GM19463 (cell line): ENCODE measurements at regions not wholly inside any gene's neighbourhood (a gene's known extent, or its start where the extent isn't known, plus 50 kb on each side); places are given as distances from the start of the nearest gene placed in this dataset.
"Not testable (repeated sequence)": the region's sequence is repeated elsewhere in the genome, so short reads cannot be mapped to it uniquely, and the experiment has no call there.

ENCODE experiments used
- ATAC-seq: cut with Tn5 transposase; IDR thresholded peaks from one replicate; pipeline ENCODE4 v1.9.1; 2021; ENCODE audit warnings: mild to moderate bottlenecking, moderate library complexity; ENCODE audit not compliant: unreplicated experiment

GRCh38 chr1:118473825-118474224 lies 288.8 kb upstream of the SPAG17 start:
- ATAC-seq: no peak

- not testable (repeated sequence) for ATAC-seq
Observed at GRCh38 chr1:118464460-118464859, 279.4 kb upstream of the SPAG17 start.

GRCh38 chr1:118461154-118461553 lies 276.1 kb upstream of the SPAG17 start:
- ATAC-seq: no peak

DNA sequence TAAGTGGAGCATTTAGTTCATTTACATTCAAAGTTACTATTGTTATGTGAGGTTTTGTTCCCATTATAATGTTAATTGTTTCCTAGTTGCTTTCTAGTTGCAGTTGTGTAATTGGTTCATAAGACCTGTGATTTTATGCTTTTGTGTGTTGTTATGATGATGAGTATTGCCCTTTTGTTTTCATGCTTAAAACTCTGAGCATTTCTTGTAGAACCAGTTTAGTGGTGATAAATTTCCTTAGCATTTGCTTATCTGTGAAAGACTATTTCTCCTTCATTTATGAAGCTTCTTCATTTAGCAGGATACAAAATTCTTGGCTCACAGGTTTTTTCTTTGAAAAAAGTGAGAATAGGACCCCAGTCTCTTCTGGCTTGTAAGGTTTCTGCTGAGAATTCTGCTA lies 274.8 kb upstream of the SPAG17 start:
- no peak for ATAC-seq

GRCh38 chr1:118453856-118454255 lies 268.8 kb upstream of the SPAG17 start:
- not testable (repeated sequence) for ATAC-seq

DNA sequence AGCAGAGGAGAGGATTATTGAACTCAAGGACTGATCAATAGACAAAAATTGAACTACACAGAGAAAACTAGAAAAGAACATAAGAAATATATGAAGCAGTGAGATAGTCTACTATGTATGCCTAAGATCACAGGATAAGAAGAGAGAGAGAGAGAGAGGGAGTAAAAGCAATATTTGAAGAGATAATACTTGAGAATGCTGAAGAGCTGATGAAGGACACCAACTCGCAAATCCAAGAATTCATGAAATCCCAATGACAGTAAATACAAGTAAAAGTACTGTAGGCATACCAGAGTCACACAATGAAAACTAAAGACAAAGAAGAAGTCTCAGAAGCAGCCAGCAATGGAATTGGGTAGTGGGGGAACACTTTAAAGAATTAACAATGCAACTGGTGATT lies 260.1 kb upstream of the SPAG17 start:
- no peak for ATAC-seq

GRCh38 chr1:118442214-118442613 lies 257.2 kb upstream of the SPAG17 start:
- ATAC-seq: no peak

DNA sequence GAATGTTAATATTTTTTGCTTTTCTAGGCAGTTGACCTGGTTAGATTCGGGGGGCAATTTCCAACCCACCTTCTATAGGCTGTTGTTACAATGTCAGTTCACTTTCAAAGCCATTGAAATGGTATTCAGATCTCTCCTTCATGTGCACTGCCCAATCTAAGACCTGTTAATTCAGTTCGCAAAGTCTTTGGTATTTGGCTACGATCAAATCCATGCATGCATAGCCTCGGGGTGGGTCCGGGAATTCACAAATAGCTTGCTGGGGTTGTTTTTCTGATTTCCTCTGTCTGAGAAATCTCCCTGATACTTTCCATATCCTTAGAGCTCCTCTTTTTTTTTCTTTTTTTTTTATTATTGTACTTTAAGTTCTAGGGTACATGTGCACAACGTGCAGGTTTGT lies 252.6 kb upstream of the SPAG17 start:
- ATAC-seq: no peak

- no peak for ATAC-seq
Observed at GRCh38 chr1:118429856-118430255, 244.8 kb upstream of the SPAG17 start.

DNA sequence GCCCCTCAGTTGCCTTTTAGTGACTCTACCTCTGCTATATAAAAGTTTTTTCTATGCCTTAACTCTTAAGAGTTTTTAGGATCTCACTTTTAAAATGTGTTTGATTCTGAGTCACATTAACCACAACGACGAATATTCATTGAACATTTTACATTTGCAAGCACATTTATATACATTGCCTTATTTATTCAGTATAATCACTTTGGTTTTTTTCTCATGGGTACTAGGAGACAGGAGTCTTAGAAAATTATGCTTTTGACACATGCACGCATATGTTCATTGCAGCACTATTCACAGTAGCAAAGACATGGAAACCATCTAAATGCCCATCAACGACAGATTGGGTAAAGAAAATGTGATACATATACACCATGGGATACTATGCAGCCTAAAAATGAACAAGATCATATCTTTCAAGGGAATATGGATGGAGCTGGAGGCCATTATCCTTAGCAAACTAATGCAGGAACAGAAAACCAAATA lies 236.9 kb upstream of the SPAG17 start:
- no peak for ATAC-seq

DNA sequence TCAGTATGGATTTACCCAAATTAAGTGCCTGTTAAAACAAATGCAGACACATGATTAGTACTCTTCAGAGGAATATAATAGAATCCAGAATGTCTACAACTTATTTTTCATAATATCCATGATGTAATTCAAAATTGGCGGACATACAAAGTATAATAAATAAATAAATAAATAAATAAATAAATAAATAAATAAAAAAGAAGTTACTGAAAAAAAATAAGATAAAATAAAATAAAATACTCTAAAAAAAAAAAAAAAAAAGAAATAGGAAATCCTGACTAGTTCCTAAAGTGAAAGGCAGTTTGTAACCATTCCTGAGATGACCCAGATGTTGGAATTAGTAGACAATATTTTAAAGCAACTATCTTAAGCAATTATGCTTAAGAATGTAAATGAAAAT lies 219.0 kb upstream of the SPAG17 start:
- no peak for ATAC-seq

- ATAC-seq: no peak
Observed at GRCh38 chr1:118397496-118397859, 212.4 kb upstream of the SPAG17 start.

DNA sequence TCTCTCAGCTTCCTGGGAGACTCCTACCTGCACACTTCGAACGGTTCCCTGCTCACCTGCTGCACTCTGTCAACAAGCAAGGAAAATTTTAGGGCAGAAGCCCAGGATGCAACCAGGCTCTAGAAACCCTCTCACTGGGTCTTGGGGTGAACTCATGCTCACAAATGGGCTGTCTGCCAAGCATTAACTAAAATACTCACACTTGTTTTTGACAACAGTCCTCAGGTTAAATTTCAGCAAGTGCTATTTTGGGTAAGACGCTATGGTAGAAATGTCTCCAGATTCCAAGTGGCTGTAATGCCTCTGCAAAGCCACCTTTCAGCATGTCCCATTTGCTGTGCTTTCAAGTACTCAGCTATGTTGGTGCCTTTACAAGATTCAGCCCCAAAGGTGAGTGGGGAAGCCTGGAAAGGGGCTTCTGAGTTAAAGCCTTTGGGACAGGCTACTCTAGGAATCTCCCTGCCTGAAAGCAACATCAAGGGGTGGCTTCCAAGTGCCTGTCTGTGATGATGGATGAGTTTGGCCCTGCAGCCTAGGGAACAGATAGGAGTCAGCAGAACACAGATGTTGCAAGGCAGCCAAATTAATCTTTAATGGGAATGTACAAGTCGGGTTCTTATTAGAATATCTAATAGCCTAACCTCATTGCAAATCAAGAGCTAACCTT lies 211.9 kb upstream of the SPAG17 start:
- ATAC-seq: no peak

- no peak for ATAC-seq
Observed at GRCh38 chr1:118396279-118396678, 211.3 kb upstream of the SPAG17 start.

DNA sequence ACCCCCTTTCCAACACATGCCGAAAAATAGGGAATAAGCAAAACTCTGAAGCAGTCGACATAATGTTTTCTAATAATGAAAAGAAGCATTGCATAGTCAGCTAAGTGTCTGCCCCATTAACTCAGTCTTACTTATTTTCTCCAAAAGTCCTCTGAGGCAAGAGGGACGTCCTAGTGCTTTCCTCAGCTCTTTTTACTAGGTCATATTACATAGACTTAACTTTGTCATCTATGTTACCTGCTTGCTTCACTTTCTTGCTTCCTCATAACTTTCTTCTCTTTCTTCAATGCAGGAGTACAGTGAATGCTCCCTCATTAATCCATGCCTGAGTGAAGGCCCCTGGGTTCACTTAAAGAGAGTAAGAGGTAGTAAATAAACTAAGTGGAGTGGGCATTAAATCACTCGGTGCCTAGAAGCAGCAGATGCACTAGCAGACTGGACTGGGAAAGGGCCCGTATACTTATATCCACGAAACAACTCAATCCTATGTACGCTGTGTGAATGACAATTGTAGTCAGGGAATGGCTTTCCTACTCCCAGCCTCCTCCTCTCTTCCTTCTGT lies 210.5 kb upstream of the SPAG17 start:
- no peak for ATAC-seq

- ATAC-seq: no peak
Observed at GRCh38 chr1:118390955-118391354, 205.9 kb upstream of the SPAG17 start.

GRCh38 chr1:118388301-118388959 lies 203.4 kb upstream of the SPAG17 start:
- ATAC-seq: no peak

GRCh38 chr1:118381197-118381869 lies 196.3 kb upstream of the SPAG17 start:
- ATAC-seq: no peak

DNA sequence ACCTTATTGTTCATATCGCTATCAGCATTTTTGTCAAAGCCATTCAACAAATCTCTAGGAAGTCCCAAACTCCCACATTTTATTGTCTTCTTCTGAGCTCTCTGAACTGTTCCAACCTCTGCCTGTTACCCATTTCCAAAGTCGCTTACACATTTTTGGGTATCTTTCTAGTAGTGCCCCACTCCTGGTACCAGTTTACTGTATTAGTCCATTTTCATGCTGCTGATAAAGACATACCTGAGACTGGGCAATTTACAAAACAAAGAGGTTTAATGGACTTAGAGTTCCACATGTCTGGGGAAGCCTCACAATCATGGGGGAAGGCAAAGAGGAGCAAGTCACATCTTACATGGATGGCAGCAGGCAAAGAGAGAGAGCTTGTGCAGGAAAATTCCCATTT lies 192.2 kb upstream of the SPAG17 start:
- not testable (repeated sequence) for ATAC-seq

GRCh38 chr1:118371612-118372011 lies 186.6 kb upstream of the SPAG17 start:
- no peak for ATAC-seq

DNA sequence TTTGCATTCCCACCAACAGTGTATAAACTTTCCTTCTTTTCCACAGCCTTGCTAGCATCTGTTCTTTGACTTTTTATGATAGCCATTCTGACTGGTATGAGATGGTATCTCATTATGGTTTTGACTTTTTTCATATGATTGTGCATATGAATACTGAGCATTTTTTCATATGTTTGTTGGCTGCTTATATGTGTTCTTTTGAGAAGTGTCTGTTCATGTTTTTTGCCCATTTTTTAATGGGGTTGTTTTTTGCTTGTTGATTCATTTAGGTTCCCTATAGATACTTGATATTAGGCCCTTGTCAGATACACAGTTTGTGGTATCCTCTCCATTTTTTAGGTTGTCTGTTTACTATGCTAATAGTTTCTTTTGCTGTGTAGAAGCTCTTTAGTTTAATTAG lies 185.8 kb upstream of the SPAG17 start:
- no peak for ATAC-seq

GRCh38 chr1:118366286-118366685 lies 181.3 kb upstream of the SPAG17 start:
- no peak for ATAC-seq
